GM12864 (cell line): ENCODE measurements at regions not wholly inside any gene's neighbourhood (a gene's known extent, or its start where the extent isn't known, plus 50 kb on each side); places are given as distances from the start of the nearest gene placed in this dataset.
"Not testable (repeated sequence)": the region's sequence is repeated elsewhere in the genome, so short reads cannot be mapped to it uniquely, and the experiment has no call there.

Experiments used
- DNase-seq: peaks from one replicate; pipeline ENCODE4 v3.0.0-alpha.2; 2011; ENCODE audit warnings: low read depth
- H3K4me3 ChIP-seq: 2 replicates; pipeline ENCODE4 v1.5.1; 2011; ENCODE audit warnings: mild to moderate bottlenecking, low read depth, low read length, control low read depth
- TF ChIP-seq, protein P1 (sequence below): IDR thresholded peaks from 2 replicates; pipeline ENCODE4 v1.5.1; 2011; ENCODE audit warnings: low read depth, mild to moderate bottlenecking, moderate library complexity, low read length, control low read depth, inconsistent platforms; ENCODE audit errors: missing control alignments

DNA sequence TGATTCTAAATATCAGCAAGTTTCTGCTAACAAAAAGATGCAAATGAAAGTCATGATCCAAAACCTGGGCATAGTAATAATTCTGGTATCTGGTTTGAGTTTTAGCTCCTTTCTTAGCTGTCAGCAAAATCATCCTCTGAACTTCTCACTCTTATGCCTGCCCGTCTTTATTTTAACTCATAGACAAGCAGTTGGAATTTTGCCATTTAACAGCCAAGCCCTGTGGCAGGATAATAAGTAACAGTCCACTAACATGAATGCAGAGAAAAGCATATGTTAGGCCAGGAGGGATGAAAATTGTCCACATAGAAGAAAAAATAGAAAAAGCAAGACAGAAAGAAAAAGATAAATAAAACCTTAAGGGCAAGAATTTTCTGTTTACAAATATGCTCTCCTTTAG is 170.0 kb upstream of the LAMA2 start:
- TF ChIP-seq, protein P1, sequence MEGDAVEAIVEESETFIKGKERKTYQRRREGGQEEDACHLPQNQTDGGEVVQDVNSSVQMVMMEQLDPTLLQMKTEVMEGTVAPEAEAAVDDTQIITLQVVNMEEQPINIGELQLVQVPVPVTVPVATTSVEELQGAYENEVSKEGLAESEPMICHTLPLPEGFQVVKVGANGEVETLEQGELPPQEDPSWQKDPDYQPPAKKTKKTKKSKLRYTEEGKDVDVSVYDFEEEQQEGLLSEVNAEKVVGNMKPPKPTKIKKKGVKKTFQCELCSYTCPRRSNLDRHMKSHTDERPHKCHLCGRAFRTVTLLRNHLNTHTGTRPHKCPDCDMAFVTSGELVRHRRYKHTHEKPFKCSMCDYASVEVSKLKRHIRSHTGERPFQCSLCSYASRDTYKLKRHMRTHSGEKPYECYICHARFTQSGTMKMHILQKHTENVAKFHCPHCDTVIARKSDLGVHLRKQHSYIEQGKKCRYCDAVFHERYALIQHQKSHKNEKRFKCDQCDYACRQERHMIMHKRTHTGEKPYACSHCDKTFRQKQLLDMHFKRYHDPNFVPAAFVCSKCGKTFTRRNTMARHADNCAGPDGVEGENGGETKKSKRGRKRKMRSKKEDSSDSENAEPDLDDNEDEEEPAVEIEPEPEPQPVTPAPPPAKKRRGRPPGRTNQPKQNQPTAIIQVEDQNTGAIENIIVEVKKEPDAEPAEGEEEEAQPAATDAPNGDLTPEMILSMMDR = no peak
- no peak overlapping the region for H3K4me3 ChIP-seq
- DNase-seq = no peak

DNA sequence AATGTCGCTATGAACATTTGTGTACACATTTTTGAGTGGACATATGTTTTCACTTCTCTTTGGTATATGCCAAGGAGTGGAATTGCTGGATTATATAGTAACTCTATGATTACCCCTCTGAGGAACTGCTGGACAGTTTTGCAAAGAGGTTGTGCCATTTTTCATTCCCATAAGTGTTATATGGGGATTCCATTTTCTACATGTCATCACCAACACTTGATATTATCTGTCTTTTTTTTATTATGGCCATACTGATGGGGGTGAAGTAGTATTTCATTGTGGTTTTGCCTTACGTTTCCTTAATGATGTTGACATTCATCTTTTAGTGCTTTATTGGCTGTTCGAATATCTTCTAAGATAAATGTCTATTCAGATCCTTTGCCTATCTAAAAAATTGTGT is 171.8 kb upstream of the LAMA2 start:
- H3K4me3 ChIP-seq = no peak overlapping the region
- DNase-seq = no peak
- TF ChIP-seq, protein P1 = no peak

DNA sequence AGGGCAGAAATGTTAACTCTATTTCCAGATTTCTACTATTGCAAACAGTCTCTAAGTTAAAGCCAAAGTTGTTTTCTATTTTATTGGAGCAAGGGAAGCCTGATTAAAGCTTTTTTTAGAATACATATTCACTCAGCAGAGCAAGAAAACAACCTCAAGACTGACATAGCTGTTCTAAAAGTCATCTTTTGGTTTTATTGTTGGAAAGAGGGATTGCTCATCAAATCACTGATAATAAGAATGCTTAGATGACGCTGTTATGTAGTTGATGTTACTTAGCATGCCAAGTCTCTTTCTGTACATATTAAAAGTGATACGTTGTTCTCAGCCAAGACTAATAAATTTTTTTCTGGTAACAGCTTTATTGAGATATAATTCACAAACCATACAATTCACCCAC is 172.6 kb upstream of the LAMA2 start:
- DNase-seq = no peak
- H3K4me3 ChIP-seq = no peak overlapping the region
- TF ChIP-seq, protein P1 = no peak

DNA sequence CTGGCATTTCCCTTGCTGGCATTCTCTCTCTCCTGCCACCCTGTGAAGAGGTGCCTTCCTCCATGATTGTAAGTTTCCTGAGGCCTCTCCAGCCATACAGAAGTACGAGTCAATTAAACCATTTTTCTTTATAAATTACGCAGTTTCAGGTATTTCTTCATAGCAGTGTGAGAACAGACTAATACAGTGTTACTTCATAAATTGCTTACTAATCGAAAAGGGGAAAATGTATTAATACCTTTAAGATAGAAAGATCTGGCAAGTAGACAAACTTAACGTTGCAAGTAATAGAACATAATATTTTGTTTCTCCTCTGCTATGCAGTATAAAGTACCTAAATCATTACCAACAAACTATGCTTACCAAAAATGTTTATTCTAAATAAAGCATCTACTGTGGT is 178.3 kb upstream of the LAMA2 start:
- H3K4me3 ChIP-seq = no peak overlapping the region
- DNase-seq = no peak
- TF ChIP-seq, protein P1 = no peak

DNA sequence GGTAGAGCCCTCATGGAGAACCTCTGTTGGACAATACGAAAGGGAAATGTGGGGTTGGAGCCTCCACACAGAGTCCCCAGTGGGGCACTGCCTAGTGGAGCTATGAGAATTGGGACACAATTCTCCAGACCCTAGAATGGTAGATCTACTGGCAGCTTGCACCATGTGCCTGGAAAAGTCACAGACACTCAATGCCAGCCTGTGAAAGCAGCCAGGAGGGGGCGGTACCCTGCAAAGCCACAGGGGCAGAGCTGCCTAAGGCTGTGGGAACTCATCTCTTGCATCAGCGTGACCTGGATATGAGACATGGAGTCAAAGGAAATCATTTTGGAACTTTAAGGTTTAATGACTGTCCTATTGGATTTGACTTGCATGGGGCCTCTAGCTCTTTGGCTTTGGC is 179.1 kb upstream of the LAMA2 start:
- DNase-seq, H3K4me3 ChIP-seq: not testable (repeated sequence)

DNA sequence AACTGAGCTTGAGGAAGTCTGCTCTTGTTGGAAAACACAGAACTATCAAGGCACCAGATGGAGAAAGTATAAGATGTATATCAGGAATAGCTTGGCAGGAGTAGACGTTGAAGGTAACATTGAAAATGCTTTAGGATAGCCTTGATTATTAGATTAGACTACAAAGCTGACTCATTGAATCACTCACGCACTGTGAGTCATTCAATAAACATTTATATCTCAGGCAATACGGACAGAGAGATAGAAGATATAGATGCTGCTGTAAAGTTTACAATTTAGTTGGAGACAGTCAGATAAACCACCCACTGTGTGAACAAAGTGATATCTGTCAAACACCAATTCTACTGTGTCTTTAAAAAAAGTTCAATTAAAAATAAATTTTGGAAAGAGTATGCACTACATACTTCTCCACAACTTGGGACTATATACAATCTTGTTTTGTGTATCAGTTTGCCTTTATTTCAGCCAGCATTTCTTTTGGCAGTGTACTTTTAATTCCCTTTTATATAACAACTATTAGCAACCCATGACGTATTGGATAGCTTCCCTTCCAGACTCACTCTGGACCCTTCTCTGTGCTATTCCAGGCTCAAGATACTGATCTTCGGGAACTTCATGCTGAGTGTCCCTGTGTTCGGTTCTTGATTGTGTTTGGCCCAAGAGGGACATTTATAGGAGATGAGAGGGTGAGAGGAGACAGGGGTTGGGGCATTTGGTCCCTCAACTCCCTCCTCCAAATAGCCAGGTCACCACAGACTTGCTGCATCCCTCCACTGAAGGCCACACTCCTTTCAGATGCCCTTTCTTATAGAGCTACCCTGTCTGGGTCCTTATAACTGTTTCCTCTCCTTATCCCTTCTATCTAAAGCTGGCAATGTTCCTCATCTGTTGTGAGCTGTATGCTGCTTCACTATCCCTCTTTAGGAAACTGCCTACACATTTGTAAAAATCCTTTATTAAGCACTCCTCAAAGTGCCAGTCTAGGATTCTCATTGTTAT is 176.6 kb upstream of the PTPRK start:
- DNase-seq = no peak
- TF ChIP-seq, protein P1 = no peak

DNA sequence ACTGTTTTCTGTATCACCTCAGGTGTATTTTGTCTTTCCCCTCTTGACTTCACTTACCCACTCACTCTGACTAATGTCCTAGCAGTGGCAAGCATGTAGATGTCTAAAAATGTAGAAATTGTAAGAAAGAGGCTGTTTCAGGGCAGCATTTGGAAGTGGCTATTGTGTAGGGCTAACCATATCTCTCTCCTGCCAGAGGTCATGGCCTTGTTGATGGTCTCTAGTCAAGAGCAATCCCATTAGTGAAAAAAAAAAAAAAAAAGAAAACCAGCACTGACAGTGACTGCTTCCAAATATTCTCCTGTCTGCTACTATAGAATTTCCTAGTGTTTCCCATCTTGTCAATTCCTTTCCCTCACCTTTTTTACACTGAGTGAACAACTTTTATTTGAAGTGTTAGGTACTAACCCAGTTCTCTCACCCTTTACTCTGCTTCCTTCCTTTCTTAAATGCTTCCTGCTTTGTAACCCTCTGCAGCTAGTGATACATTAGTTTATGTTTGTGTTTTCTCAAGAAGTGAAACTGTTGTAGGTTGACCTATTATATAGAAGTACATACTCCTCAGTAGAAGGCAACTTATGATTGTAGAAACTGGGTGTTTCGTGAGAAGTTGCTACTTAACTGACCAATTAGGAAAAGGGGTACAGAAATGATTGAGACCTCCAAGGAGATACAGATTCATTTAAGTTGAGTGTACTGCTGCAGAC is 174.1 kb upstream of the PTPRK start:
- no peak for DNase-seq
- H3K4me3 ChIP-seq = no peak overlapping the region
- TF ChIP-seq, protein P1 = no peak

More for the DNA sequence above, 176.6 kb upstream of the PTPRK start:
- no peak overlapping the region for H3K4me3 ChIP-seq
